DND-41 (cell line): ENCODE measurements at regions not wholly inside any gene's neighbourhood (a gene's known extent, or its start where the extent isn't known, plus 50 kb on each side); places are given as distances from the start of the nearest gene placed in this dataset.

Experiments used
- ATAC-seq: fragments of 200-7000 bp; cut with Tn5 transposase; 3 replicates; pipeline ENCODE4 v1.9.1; 2021; ENCODE audit warnings: low read depth; ENCODE audit not compliant: insufficient read depth
- DNase-seq: peaks from one replicate; pipeline ENCODE4 v3.0.0-alpha.2; 2020
- H2AFZ ChIP-seq: 2 replicates; pipeline ENCODE4 v1.6.0; 2012; ENCODE audit warnings: low read depth, low read length
- H3K27ac ChIP-seq: 2 replicates; pipeline ENCODE4 v1.5.1; 2012; ENCODE audit warnings: low read length, inconsistent platforms
- H3K27me3 ChIP-seq: fragments of 200-600 bp; sonication (generic); 2 replicates; pipeline ENCODE4 v1.6.0; 2012; ENCODE audit warnings: low read length, mild to moderate bottlenecking, inconsistent platforms; ENCODE audit not compliant: insufficient read depth, poor library complexity
- H3K36me3 ChIP-seq: 2 replicates; pipeline ENCODE4 v1.5.1; 2012; ENCODE audit warnings: low read length, inconsistent platforms; ENCODE audit not compliant: insufficient read depth
- H3K4me1 ChIP-seq: 2 replicates; pipeline ENCODE4 v1.5.1; 2012; ENCODE audit warnings: mild to moderate bottlenecking, low read length; ENCODE audit not compliant: insufficient read depth
- H3K4me2 ChIP-seq: 2 replicates; pipeline ENCODE4 v1.6.0; 2012; ENCODE audit warnings: mild to moderate bottlenecking, moderate library complexity, low read length, inconsistent platforms; ENCODE audit not compliant: insufficient read depth
- H3K4me3 ChIP-seq, 2 experiments: fragments of 200-600 bp in 1 of 2; shearing (Covaris generic) in 1 of 2; 2 replicates each; pipeline ENCODE4 v1.5.1; 2012 to 2016; ENCODE audit warnings: inconsistent platforms in 2 of 2, low read length in 2 of 2, mild to moderate bottlenecking in 2 of 2, low read depth in 1 of 2, moderate library complexity in 1 of 2
- H3K79me2 ChIP-seq: 2 replicates; pipeline ENCODE4 v1.6.0; 2012; ENCODE audit warnings: low read length, inconsistent platforms; ENCODE audit not compliant: insufficient read depth
- H3K9ac ChIP-seq: 2 replicates; pipeline ENCODE4 v1.6.0; 2012; ENCODE audit warnings: low read depth, mild to moderate bottlenecking, inconsistent platforms, low read length, moderate library complexity
- H3K9me3 ChIP-seq: 2 replicates; pipeline ENCODE4 v1.5.1; 2012; ENCODE audit warnings: low read length, moderate library complexity, mild to moderate bottlenecking, inconsistent platforms; ENCODE audit not compliant: insufficient read depth, severe bottlenecking
- H4K20me1 ChIP-seq: 2 replicates; pipeline ENCODE4 v1.6.0; 2012; ENCODE audit warnings: low read length; ENCODE audit not compliant: insufficient read depth
- CTCF ChIP-seq: IDR thresholded peaks from 2 replicates; pipeline ENCODE4 v1.5.1; 2012; ENCODE audit warnings: borderline replicate concordance, low read length, moderate library complexity, mild to moderate bottlenecking; ENCODE audit not compliant: poor library complexity, severe bottlenecking; ENCODE audit errors: extremely low read depth
- EZH2 ChIP-seq: IDR thresholded peaks from 3 replicates; pipeline ENCODE4 v1.6.1; 2012; ENCODE audit warnings: borderline replicate concordance, low read depth, mild to moderate bottlenecking, moderate library complexity, low read length, inconsistent platforms; ENCODE audit not compliant: severe bottlenecking

GRCh38 chr12:125198652-125199051, 133.4 kb downstream of the AACS start:
- no peaks in the 10 kb centered on the region for H3K79me2 ChIP-seq
- ATAC-seq (no peak), DNase-seq (no peak)
- no peaks in the 10 kb centered on the region for H3K4me1 ChIP-seq
- no peak overlapping the region for H3K27ac ChIP-seq
- no peak for TF ChIP-seq EZH2
- no peak for TF ChIP-seq CTCF
- H4K20me1 ChIP-seq: no peaks in the 10 kb centered on the region
- H3K9me3 ChIP-seq: no peaks in the 10 kb centered on the region
- peaks cover 7% of the 10 kb centered on the region for H3K27me3 ChIP-seq
- no peak overlapping the region for H3K4me2 ChIP-seq
- no peaks in the 10 kb centered on the region for H3K36me3 ChIP-seq
- no peak overlapping the region for H3K9ac ChIP-seq
- H2AFZ ChIP-seq: no peak overlapping the region
- H3K4me3 ChIP-seq: no peak overlapping the region

- TF ChIP-seq EZH2: no peak
- TF ChIP-seq CTCF: no peak
- Histone ChIP-seq H3K4me2 (no peak overlapping the region), H3K27me3 (peaks cover 5% of the 10 kb centered on the region), H4K20me1 (no peaks in the 10 kb centered on the region), H3K4me3 (no peak overlapping the region), H2AFZ (no peak overlapping the region), H3K36me3 (no peaks in the 10 kb centered on the region), H3K27ac (no peak overlapping the region), H3K79me2 (no peaks in the 10 kb centered on the region), H3K9ac (no peak overlapping the region), H3K9me3 (no peaks in the 10 kb centered on the region), H3K4me1 (no peaks in the 10 kb centered on the region)
- ATAC-seq (no peak), DNase-seq (no peak)
Observed at GRCh38 chr12:125201090-125201489, 135.9 kb downstream of the AACS start.

GRCh38 chr12:125201940-125202339, 136.7 kb downstream of the AACS start:
- no peaks in the 10 kb centered on the region for H3K79me2 ChIP-seq
- no peak overlapping the region for H3K4me2 ChIP-seq
- no peaks in the 10 kb centered on the region for H3K4me1 ChIP-seq
- H3K27ac ChIP-seq: no peak overlapping the region
- no peak for DNase-seq
- no peak overlapping the region for H3K9ac ChIP-seq
- no peaks in the 10 kb centered on the region for H3K36me3 ChIP-seq
- no peak overlapping the region for H2AFZ ChIP-seq
- H3K4me3 ChIP-seq: no peak overlapping the region
- no peak for ATAC-seq
- H3K9me3 ChIP-seq: no peaks in the 10 kb centered on the region
- H3K27me3 ChIP-seq: peaks cover 5% of the 10 kb centered on the region
- no peaks in the 10 kb centered on the region for H4K20me1 ChIP-seq
- no peak for TF ChIP-seq CTCF
- no peak for TF ChIP-seq EZH2

GRCh38 chr12:125202421-125202820, 137.2 kb downstream of the AACS start:
- Histone ChIP-seq H3K79me2 (no peaks in the 10 kb centered on the region), H3K36me3 (no peaks in the 10 kb centered on the region), H3K27ac (no peak overlapping the region), H4K20me1 (no peaks in the 10 kb centered on the region), H3K9me3 (no peaks in the 10 kb centered on the region), H2AFZ (no peak overlapping the region), H3K4me1 (no peaks in the 10 kb centered on the region), H3K4me2 (no peak overlapping the region), H3K9ac (no peak overlapping the region), H3K27me3 (peaks cover 5% of the 10 kb centered on the region), H3K4me3 (no peak overlapping the region)
- ATAC-seq (no peak), DNase-seq (no peak)
- TF ChIP-seq EZH2 (no peak), CTCF (no peak)
